Endothelial cell of umbilical vein (primary cell): ENCODE measurements at regions not wholly inside any gene's neighbourhood (a gene's known extent, or its start where the extent isn't known, plus 50 kb on each side); places are given as distances from the start of the nearest gene placed in this dataset.

ENCODE experiments used
- BruUV-seq: library from RNA; stranded (reverse); fragments of 400-500 nt; replicated peaks from 2 replicates; lab custom pipeline; 2021; lab: Mats Ljungman, UMichigan
- CTCF ChIA-PET: fragments of 300-600, 350-600 bp; sonication (Branson Sonifier 250); formaldehyde crosslinking; loops from one replicate; lab custom pipeline; 2021; ENCODE audit warnings: antibody characterized with exemption, inconsistent platforms; lab: Charles Lee
- POLR2A ChIA-PET: fragments of 300-600, 350-600 bp; sonication (Branson Sonifier 250); formaldehyde crosslinking; loops from one replicate; lab custom pipeline; 2021; ENCODE audit warnings: antibody characterized with exemption, inconsistent platforms; lab: Charles Lee
- DNase-seq: peaks from one replicate; pipeline ENCODE4 v3.0.0-alpha.2; 2011; ENCODE audit warnings: low read depth, low spot score
- FAIRE-seq: peaks from 2 replicates; lab custom pipeline; 2011; peaks lifted over from hg19 to GRCh38; lab: Jason Lieb, UNC
- H2AFZ ChIP-seq: 2 replicates; pipeline ENCODE4 v1.6.0; 2012; ENCODE audit warnings: low read depth, low read length, control low read depth, inconsistent platforms
- H3K27ac ChIP-seq: 2 replicates; pipeline ENCODE4 v1.5.1; 2011; ENCODE audit warnings: low read depth, mild to moderate bottlenecking, control low read depth, low read length, moderate library complexity; ENCODE audit not compliant: insufficient read depth
- H3K27me3 ChIP-seq, 2 experiments: 2 replicates each; pipeline versions ENCODE4 v1.6.0 to v1.6.1; 2011; ENCODE audit warnings: low read length in 2 of 2, mixed read lengths in 1 of 2; ENCODE audit not compliant: control insufficient read depth in 2 of 2, insufficient read depth in 2 of 2
- H3K36me3 ChIP-seq, 2 experiments: 2 replicates in 1 of 2; 3 replicates in 1 of 2; pipeline ENCODE4 v1.5.1; 2011; ENCODE audit warnings: low read length in 2 of 2, mild to moderate bottlenecking in 1 of 2, moderate library complexity in 1 of 2; ENCODE audit not compliant: control insufficient read depth in 2 of 2, insufficient read depth in 2 of 2; ENCODE audit errors: extremely low read depth in 1 of 2
- H3K4me1 ChIP-seq: 3 replicates; pipeline ENCODE4 v1.5.1; 2011; ENCODE audit warnings: mild to moderate bottlenecking, low read length; ENCODE audit not compliant: control insufficient read depth, insufficient read depth; ENCODE audit errors: extremely low read depth
- H3K4me2 ChIP-seq: 2 replicates; pipeline ENCODE4 v1.6.1; 2011; ENCODE audit warnings: low read length, control low read depth, mixed read lengths; ENCODE audit not compliant: insufficient read depth
- H3K4me3 ChIP-seq, 3 experiments: fragments of 200-600 bp in 1 of 3; sonication (generic), shearing (Covaris generic) in 1 of 3; replicated peaks in 1 of 3; 2 replicates each; pipeline ENCODE4 v1.5.1; 2011 to 2016; ENCODE audit warnings: control low read depth in 3 of 3, low read length in 3 of 3, mild to moderate bottlenecking in 2 of 3, inconsistent platforms in 1 of 3, low read depth in 1 of 3, moderate library complexity in 1 of 3; ENCODE audit not compliant: insufficient read depth in 1 of 3
- H3K79me2 ChIP-seq: 2 replicates; pipeline ENCODE4 v1.6.0; 2012; ENCODE audit warnings: low read length, inconsistent platforms; ENCODE audit not compliant: control insufficient read depth, insufficient read depth
- H3K9ac ChIP-seq: replicated peaks from 2 replicates; pipeline ENCODE3; 2011; ENCODE audit warnings: low read length, control low read depth; ENCODE audit not compliant: insufficient read depth; ENCODE audit errors: extremely low read depth
- H3K9me1 ChIP-seq: replicated peaks from 3 replicates; pipeline ENCODE4 v1.6.0; 2011; ENCODE audit warnings: mild to moderate bottlenecking, low read length; ENCODE audit not compliant: control insufficient read depth, insufficient read depth; ENCODE audit errors: extremely low read depth
- H3K9me3 ChIP-seq: replicated peaks from 2 replicates; pipeline ENCODE4 v1.5.1; 2012; ENCODE audit warnings: low read length, inconsistent platforms; ENCODE audit not compliant: control insufficient read depth, insufficient read depth
- H4K20me1 ChIP-seq: replicated peaks from 2 replicates; pipeline ENCODE3; 2011; ENCODE audit warnings: mild to moderate bottlenecking, low read length; ENCODE audit not compliant: control insufficient read depth, insufficient read depth; ENCODE audit errors: extremely low read depth
- EZH2 ChIP-seq: IDR thresholded peaks from 2 replicates; pipeline ENCODE4 v1.6.1; 2012; ENCODE audit warnings: borderline replicate concordance, low read depth, mild to moderate bottlenecking, moderate library complexity, low read length, inconsistent platforms; ENCODE audit not compliant: severe bottlenecking
- FOS ChIP-seq: IDR thresholded peaks from 2 replicates; pipeline ENCODE4 v1.6.1; 2011; ENCODE audit warnings: mild to moderate bottlenecking, low read length, moderate library complexity, borderline replicate concordance; ENCODE audit not compliant: insufficient read depth
- GATA2 ChIP-seq: IDR thresholded peaks from 2 replicates; pipeline ENCODE4 v1.7.0; 2011; ENCODE audit warnings: low read depth, mild to moderate bottlenecking, moderate library complexity, mixed read lengths, low read length; ENCODE audit not compliant: insufficient read length, insufficient read depth
- JUN ChIP-seq: IDR thresholded peaks from 2 replicates; pipeline ENCODE4 v1.6.1; 2011; ENCODE audit warnings: borderline replicate concordance, low read depth; ENCODE audit not compliant: insufficient read length, insufficient read depth
- MYC ChIP-seq: IDR thresholded peaks from one replicate; pipeline ENCODE4 v1.6.1; 2011; ENCODE audit warnings: mild to moderate bottlenecking, low read depth, low read length
- POLR2A ChIP-seq: IDR thresholded peaks from 2 replicates; pipeline ENCODE4 v1.6.1; 2012; ENCODE audit warnings: low read depth, mild to moderate bottlenecking, control low read depth, low read length
- POLR2AphosphoS5 ChIP-seq: IDR thresholded peaks from 2 replicates; pipeline ENCODE4 v1.6.1; 2012; ENCODE audit warnings: low read depth, mild to moderate bottlenecking, control low read depth, low read length, moderate library complexity; ENCODE audit not compliant: insufficient read depth
- dilution Hi-C: fragments of 300-500 bp; cut with MboI; formaldehyde crosslinking; loops from one replicate; pipeline ENCODE4 v1.15.0; 2019; ENCODE audit warnings: low sequenced_read_pairs; ENCODE audit not compliant: extremely low pct_ligation_motif_present
- intact Hi-C: fragments of 100-400 bp; cut with micrococcal nuclease; formaldehyde crosslinking; loops from one replicate; pipeline ENCODE4 v1.10.0; 2022
- TF ChIP-seq, protein P1 (sequence below): IDR thresholded peaks from 2 replicates; pipeline ENCODE4 v1.6.1; 2011; ENCODE audit not compliant: insufficient read depth, insufficient read length
- TF ChIP-seq, protein P2 (sequence below), 2 donors: IDR thresholded peaks; 1 replicate in 1 of 2; 2 replicates in 1 of 2; pipeline ENCODE4 v1.5.1; 2011; ENCODE audit warnings: low read length in 2 of 2, mild to moderate bottlenecking in 2 of 2, moderate library complexity in 2 of 2, control low read depth in 1 of 2, inconsistent platforms in 1 of 2, low read depth in 1 of 2; ENCODE audit not compliant: insufficient read depth in 1 of 2; ENCODE audit errors: extremely low read depth in 1 of 2

DNA sequence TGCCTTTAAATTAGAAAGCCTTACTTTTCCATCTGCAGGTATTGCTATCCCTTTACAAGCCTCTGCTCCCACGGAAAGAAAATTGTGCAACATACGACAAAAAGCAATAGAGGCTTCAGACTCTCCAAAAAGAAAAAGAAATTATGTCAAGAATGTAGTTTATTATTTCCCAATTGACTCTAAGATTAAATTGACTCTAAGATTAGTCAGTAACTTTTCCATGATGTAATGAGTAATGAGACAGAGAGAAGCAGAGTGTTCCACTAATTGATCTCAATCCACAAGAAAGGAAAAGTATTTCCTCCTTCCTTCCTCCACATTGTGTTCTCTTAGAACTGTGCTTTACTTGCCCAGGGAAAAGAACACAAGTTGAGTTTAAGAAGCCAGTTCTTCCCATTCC, 345.7 kb upstream of the HS3ST1 start:
- Histone ChIP-seq H4K20me1 (no peaks in the 10 kb centered on the region), H3K27ac (peak overlapping the region; percentile 21), H3K27me3 (no peaks in the 10 kb centered on the region), H3K79me2 (no peaks in the 10 kb centered on the region), H3K4me1 (peaks cover 12% of the 10 kb centered on the region), H3K9me3 (no peaks in the 10 kb centered on the region), H2AFZ (peak overlapping the region; percentile 79), H3K9me1 (no peaks in the 10 kb centered on the region), H3K36me3 (no peaks in the 10 kb centered on the region), H3K4me3 (no peak overlapping the region), H3K4me2 (peak overlapping the region; percentile 83), H3K9ac (no peak overlapping the region)
- TF ChIP-seq, protein P1, sequence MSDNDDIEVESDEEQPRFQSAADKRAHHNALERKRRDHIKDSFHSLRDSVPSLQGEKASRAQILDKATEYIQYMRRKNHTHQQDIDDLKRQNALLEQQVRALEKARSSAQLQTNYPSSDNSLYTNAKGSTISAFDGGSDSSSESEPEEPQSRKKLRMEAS, result no peak
- TF ChIP-seq, protein P2, sequence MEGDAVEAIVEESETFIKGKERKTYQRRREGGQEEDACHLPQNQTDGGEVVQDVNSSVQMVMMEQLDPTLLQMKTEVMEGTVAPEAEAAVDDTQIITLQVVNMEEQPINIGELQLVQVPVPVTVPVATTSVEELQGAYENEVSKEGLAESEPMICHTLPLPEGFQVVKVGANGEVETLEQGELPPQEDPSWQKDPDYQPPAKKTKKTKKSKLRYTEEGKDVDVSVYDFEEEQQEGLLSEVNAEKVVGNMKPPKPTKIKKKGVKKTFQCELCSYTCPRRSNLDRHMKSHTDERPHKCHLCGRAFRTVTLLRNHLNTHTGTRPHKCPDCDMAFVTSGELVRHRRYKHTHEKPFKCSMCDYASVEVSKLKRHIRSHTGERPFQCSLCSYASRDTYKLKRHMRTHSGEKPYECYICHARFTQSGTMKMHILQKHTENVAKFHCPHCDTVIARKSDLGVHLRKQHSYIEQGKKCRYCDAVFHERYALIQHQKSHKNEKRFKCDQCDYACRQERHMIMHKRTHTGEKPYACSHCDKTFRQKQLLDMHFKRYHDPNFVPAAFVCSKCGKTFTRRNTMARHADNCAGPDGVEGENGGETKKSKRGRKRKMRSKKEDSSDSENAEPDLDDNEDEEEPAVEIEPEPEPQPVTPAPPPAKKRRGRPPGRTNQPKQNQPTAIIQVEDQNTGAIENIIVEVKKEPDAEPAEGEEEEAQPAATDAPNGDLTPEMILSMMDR (IDR thresholded peaks at IDR 0.05; ENCODE audit: extremely low read depth in 1 of 2, insufficient read depth in 1 of 2, low read depth in 1 of 2, low read length in 2 of 2), result no peak
- peak; percentile 66 for TF ChIP-seq JUN
- peak; percentile 36 for TF ChIP-seq POLR2AphosphoS5
- no peak for TF ChIP-seq FOS
- no peak for TF ChIP-seq POLR2A
- dilution Hi-C loops, result no loop called here
- intact Hi-C loops, result loop anchor here (1.0 kb wide), 1 partner anchor 28 kb away; no protein-coding TSS in a partner anchor
- peak; percentile 87 for FAIRE-seq
- no TSS peak for BruUV-seq
- DNase-seq, result peak; percentile 83
- CTCF ChIA-PET, result interaction anchor here (1.4 to 2.0 kb wide), 2 partner anchors 8 to 180 kb away, joined by 5 to 6 read pairs; no protein-coding TSS in a partner anchor
- POLR2A ChIA-PET, result no interaction called here

DNA sequence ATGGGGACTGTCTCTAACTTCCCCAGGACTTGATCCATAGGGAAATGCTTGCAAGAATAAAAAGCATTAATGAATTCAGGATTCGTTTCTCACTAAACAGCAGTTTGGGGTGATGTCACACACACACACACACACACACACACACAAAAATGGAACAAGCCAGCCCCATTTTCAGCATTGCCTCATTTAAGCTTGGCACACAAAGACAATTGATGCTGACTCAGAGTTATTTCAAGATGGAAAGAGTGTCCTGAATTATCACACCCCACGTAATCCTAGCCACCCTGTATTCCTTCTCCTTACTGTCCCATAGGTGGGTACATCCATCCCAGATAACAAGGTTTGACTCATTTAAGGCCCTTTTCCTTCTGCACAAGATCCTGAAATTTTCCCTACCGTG, 345.1 kb upstream of the HS3ST1 start:
- dilution Hi-C loops, result no loop called here
- DNase-seq, result no peak
- CTCF ChIA-PET, result interaction anchor here (2.0 kb wide), 1 partner anchor 8 kb away, joined by 6 read pairs; no protein-coding TSS in a partner anchor

More for the DNA sequence above, 345.1 kb upstream of the HS3ST1 start:
- intact Hi-C loops, result loop anchor here (1.0 kb wide), 1 partner anchor 29 kb away; no protein-coding TSS in a partner anchor
- peaks cover 12% of the 10 kb centered on the region for H3K4me1 ChIP-seq
- H3K4me3 ChIP-seq, result no peak overlapping the region
- H3K9me3 ChIP-seq, result no peaks in the 10 kb centered on the region
- no peak for FAIRE-seq
- H3K4me2 ChIP-seq, result no peak overlapping the region
- no peaks in the 10 kb centered on the region for H4K20me1 ChIP-seq
- H3K9ac ChIP-seq, result no peak overlapping the region
- no peaks in the 10 kb centered on the region for H3K27me3 ChIP-seq
- H3K36me3 ChIP-seq, result no peaks in the 10 kb centered on the region
- no peaks in the 10 kb centered on the region for H3K79me2 ChIP-seq
- H3K27ac ChIP-seq, result peak overlapping the region; percentile 21
- POLR2A ChIA-PET, result no interaction called here
- no TSS peak for BruUV-seq
- TF ChIP-seq, protein P1, result no peak
- TF ChIP-seq JUN (no peak), GATA2 (no peak), POLR2AphosphoS5 (no peak), MYC (no peak), POLR2A (no peak), FOS (no peak), EZH2 (no peak)
- TF ChIP-seq, protein P2 (IDR thresholded peaks at IDR 0.05; ENCODE audit: extremely low read depth in 1 of 2, insufficient read depth in 1 of 2, low read depth in 1 of 2, low read length in 2 of 2), result no peak
- no peak overlapping the region for H2AFZ ChIP-seq
- H3K9me1 ChIP-seq, result no peaks in the 10 kb centered on the region
